IMR-90 (cell line): ENCODE measurements at regions not wholly inside any gene's neighbourhood (a gene's known extent, or its start where the extent isn't known, plus 50 kb on each side); places are given as distances from the start of the nearest gene placed in this dataset.

Source experiments
- POLR2A ChIP-seq: IDR thresholded peaks from 2 replicates; pipeline ENCODE4 v1.6.1; 2012; ENCODE audit warnings: mild to moderate bottlenecking, low read depth, low read length
- TF ChIP-seq, protein P1 (sequence below): conservative IDR thresholded peaks from 2 replicates; pipeline ENCODE4 v1.5.1; 2012; ENCODE audit warnings: mild to moderate bottlenecking, low read depth, low read length, improper control_type of control experiment

GRCh38 chr3:118478706-118479276 is 555.9 kb downstream of the IGSF11 start:
- TF ChIP-seq, protein P1, sequence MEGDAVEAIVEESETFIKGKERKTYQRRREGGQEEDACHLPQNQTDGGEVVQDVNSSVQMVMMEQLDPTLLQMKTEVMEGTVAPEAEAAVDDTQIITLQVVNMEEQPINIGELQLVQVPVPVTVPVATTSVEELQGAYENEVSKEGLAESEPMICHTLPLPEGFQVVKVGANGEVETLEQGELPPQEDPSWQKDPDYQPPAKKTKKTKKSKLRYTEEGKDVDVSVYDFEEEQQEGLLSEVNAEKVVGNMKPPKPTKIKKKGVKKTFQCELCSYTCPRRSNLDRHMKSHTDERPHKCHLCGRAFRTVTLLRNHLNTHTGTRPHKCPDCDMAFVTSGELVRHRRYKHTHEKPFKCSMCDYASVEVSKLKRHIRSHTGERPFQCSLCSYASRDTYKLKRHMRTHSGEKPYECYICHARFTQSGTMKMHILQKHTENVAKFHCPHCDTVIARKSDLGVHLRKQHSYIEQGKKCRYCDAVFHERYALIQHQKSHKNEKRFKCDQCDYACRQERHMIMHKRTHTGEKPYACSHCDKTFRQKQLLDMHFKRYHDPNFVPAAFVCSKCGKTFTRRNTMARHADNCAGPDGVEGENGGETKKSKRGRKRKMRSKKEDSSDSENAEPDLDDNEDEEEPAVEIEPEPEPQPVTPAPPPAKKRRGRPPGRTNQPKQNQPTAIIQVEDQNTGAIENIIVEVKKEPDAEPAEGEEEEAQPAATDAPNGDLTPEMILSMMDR, result no peak
- TF ChIP-seq POLR2A, result no peak
